ENCODE measurements at regions not wholly inside any gene's neighbourhood (a gene's known extent, or its start where the extent isn't known, plus 50 kb on each side); places are given as distances from the start of the nearest gene placed in this dataset.

DNA sequence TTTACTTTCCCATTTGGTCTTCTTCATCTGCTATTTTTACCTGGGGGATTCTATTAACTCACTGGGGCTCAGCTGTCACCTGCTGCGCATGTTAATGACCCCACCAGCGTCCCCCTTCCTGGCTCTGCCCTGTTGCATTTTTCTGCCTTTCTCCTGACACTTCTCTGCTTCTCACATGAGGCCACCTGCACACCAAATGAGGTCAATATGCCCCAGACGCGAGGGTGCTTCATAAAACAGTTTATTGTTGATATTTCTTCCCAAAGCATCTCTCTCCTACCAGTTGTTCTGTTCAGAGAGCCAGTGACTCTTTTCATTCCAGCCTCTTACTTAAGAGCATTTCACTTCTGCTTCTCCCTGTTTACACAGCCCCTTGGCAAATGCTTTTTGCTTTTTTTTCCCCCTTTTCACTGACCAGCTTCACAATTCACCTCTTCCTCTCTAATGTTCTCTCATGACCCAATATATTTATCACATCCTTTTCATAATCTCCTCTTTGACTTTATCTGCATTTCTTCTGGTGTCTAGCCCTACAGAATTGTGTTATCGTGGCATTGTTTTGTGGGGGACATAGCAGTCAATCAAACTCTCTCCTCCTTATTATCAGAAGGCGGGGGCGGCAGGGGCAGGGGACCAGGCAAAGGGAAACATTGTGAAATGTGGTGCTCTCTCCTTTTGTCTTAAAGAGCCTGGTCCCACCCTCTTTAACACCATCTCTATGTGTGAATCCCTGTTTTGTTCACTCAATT is 545.8 kb upstream of the CITED2 start:
- DNase-seq (ENCODE audit: low read depth) = no peak

DNA sequence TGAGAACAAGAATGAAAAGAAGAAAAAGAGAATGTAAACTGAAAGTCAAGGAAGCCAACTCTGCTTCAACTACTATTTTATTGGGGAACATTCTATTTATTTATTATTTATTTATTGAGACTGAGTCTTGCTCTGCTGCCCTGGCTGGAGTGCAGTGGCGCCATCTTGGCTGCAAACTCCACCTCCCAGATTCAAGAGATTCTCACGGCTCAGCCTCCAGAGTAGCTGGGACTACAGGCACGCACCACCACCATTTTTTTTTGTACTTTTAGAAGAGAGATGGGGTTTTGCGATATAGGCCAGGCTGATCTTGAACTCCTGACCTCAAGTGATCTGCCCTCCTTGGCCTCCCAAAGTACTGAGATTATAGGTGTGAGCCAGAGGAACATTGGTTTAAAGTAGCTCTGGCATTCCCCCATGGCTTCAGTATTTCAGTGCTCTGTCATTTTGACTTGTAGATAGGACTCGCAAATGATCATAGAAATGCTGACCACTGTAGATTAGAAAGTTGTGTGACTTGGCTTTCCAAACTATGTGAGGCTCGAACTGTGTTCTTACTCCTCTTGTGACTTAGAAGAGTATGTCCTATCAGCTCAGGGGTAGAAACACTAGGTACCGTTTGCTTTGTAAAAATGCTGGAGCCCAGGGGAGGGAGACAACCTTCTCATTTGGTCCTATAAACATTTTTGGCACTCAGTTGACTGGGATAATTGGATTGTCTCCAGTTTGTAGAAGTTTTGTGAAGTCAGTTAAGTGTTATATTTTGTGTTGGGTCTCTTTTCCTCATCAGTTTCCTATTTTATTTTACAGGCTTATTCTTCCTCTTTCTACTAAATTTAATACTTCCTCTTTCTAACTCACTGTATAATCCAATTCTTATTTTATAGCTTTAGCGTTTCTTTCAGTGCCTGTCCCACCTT is 544.9 kb upstream of the CITED2 start:
- no peak for DNase-seq (ENCODE audit: low read depth)

DNA sequence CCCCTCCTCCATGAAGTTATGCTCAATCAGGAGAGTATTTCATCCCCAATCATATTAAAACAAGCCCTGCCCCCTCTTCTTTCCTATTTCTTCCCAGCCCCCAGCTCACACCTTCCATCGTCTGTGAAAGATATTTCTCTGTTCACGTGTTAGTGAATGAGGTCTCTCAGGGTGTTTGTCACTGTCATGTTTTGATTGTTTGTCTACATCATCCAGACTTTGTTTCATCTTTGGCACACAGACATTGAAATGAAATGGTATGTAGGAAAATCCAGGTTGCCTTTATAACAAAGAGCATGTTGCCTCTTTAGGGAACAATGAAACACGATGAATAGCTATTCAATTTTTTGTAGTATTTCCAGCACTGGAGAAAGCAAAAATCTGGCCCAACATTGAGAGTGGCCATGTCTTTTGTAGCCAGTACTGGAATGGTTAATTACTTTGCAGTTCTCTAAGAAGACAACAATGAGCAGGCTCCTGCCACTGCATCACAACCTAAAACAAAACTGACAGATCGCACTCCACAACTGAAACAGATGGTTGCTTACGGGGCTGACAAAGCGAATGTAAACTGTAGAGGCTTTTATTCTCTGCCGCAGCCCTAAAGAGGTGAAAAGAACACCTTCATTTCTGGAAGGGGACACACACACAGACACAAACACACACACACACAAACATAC is 543.6 kb upstream of the CITED2 start:
- DNase-seq (ENCODE audit: low read depth) = no peak

DNA sequence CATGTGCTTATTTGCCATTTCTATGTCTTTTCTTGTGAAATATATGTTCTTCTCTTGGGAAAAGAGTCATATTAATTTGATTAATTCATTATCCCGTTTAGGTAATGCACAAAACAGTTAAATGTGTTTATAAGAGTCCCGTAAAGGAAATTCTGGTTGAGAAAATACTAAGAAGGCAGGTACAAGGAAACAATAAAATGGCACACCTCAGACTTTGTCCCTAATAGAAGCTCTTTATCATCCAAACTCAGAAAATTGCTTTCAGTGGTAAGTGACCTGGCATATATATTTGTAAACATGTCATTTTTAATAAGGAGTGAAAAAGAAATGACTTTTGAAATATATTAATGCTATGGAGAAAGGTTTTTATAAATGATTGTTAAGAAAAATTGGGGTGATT is 540.5 kb upstream of the CITED2 start:
- no peak for DNase-seq (ENCODE audit: low read depth)

DNA sequence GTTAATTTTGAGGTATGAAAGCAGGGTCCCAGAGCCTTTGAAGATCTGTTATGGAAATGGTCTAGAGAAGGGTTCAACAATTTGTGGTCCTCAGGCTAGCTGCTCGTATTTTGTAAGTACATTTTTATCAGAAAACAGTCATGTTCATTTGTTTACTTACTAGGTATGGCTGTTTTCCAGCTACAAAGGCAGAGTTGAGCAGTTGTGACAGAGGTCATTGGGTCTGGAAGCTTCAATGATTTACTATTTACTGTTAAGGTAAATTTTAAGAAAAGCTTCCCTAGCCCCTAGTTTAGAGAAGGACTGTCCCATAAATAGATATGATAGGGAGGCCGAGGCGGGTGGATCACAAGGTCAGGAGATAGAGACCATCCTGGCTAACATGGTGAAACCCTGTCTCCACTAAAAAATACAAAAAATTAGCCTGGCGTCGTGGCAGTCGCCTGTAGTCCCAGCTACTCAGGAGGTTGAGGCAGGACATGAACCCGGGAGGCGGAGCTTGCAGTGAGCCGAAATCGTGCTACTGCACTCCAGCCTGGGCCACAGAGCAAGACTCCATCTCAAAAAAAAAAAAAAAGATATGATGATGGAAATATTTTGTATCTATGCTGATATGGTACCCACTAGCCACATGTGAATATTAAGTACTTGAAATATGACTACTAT is 538.4 kb upstream of the CITED2 start:
- no peak for DNase-seq (ENCODE audit: low read depth)

DNA sequence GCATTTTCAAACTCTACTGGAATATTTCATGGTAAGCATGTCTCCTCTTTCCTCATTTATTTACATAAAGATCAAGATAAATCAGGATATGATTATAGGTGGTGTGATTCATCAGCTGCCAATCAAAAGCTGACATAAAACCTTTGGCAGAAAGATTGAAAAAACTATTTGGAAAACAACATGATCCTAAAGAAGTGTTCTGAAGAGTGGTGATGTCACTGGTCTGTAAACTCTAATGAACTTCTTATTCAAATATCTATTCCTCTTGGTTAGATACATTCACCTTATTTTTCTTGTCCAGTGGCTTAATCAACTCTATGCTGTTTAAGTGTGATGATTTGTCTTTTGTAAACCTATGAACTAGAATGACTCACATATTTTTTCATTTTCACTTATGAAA is 535.5 kb upstream of the CITED2 start:
- no peak for DNase-seq (ENCODE audit: low read depth)

DNA sequence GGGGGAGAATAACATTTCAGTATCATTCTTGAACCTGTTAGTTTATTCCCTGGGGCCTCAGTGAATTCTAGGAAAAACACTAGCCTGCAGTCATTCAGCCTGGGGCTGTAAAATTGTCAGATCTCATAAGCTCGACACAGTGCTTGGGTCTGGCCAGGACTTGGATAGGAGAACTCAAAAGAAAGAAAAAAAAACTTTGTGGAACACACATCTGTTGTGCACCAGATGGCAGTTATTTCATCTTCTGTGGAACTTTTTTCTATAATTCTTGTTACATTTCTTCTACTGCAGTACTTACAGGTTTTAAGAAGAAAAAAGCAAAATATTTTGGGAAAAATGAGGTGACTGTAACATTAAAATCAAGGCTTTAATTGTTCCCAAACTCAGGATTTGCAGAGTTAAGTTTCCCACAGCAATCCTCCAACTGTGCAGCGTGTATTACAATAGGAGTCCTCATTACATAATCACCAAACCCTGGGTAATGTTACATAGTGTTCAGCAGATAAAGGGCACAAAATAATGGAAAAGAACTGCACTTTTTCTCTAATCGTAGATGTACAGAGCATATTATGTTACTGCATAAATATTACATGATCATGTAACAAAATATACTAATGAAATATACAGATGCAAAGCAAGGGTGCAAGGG is 531.1 kb upstream of the CITED2 start:
- DNase-seq (ENCODE audit: low read depth) = no peak

DNA sequence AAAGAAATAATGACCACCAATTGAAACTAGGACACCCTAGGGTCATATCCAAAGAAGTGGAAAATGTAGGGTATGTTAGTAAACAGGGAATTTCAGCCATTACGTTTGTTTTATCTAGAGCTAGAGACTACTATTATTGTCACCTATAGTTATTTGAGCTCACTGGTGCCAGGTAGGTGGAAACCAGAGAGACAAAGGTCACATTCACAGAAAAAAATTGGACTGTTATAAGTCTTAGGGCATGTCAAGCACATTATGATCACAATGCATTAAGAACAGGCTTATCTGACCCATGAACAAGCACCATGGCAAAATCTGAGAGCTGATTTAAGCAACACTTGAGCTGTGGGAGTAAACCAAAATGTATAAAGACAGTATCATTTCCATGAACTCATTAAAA is 530.1 kb upstream of the CITED2 start:
- no peak for DNase-seq (ENCODE audit: low read depth)

DNA sequence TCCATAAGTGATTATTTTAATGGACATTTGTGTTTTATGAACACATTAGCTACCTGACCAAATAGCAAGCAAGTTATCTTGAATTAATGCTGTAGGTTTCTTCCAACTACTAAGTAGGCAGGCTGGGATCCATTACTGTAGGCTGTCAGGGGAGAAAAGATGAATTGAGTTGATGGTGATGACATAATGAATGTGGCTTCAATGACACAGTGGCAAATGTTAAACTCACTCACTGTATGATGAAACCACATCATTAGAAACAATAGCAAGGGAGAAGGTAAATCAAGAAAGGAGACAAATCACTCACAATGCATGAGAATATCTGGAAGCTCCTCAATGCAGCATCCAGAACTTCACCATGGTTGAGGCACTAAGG is 529.7 kb upstream of the CITED2 start:
- DNase-seq (ENCODE audit: low read depth) = no peak

DNA sequence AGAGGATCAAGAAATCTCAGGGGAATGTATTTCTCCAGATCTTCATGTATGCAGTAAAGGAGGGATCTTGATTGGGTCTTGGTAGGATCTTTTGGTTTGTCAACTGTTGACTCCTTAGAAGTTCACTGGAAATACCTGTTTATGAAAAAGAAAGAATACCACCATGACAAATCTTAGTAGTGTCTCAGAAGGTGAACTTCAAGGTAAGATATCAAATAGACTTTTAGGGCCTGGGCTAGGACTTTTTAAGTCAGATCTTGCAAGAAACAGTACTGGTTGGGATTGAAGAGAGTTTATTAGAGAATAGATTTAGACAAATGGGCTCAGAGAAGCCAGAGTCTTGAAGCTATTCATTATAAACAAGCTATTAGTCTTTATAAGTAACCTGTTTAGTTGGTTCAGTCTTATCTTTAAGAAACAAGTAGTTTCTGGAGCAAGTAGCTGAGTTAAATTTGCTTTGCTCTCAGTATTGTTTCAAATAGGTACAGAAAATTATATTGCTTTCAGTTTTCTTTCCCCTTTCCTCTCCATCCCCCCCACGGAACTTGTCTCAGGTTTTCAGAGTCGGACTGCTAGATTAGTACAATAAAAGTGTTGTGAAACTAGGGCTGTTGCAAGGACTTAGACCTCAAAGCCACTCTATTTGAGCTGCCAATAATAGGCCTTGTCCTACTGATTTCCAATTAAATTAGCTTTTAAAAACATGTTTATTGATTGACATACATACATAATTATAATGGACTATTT is 529.1 kb upstream of the CITED2 start:
- DNase-seq (ENCODE audit: low read depth) = no peak

DNA sequence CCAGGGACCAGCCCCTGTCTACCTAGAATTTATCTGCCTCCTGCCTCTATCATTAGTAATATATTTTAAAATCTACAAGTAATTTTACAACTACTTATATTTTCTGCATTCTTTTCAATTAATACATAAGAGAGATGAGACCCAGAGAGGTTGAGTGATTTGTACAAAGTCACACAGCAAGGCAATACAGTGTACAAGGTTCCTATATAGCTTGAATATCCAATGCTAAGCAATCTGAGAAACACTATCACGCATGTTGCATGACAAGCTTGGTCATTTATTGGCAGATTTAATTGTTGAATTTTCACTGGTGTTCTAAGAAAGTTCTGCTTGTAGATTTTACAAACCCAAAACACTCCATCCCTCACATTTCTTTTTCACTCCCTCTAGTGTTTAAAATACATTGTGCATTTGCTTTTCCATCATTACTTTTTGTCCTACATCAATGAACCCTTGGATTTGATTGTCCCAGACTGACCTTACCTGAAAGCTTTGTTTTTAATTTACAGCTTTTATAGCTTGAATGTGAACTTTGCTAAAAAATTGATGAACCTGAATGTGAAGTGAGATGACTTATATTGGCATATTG is 520.9 kb upstream of the CITED2 start:
- DNase-seq (ENCODE audit: low read depth) = no peak

DNA sequence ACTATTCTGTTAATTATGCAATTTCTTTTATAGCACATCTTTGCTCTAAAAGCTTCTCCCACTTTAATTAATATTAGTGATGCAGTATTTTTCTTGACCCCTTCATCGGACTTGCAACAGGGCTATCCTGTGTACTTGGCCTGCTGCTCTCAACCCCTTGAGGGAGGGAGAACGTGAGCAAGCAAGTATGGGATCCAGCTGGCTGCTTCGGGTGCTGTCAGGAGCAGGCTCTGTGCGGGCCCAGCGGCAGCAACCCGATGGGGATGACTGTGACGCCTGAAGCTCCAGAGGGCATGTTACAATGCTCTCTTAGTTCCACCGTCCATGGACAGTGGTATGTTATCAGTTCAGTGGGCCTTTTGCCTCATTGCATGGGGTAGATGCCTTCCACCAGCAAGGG is 519.8 kb upstream of the CITED2 start:
- DNase-seq (ENCODE audit: low read depth) = no peak

DNA sequence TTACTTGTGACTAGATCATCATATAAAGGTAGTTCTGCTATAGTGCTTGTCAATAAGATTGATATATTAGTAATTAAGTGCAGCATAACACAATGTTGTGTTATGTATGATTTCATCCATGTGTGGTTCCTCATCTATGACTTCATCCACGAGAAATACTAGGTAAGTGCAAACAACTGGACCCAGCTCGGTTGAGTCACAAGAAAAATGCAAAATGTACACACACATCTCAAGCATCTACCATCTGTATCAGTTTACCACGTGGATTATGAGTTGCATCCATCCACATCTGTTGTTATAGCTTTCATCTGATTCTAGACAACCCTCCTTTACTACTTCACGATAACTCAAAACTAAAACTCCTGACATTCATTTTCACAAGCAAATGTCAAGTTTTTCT is 517.0 kb upstream of the CITED2 start:
- no peak for DNase-seq (ENCODE audit: low read depth)

DNA sequence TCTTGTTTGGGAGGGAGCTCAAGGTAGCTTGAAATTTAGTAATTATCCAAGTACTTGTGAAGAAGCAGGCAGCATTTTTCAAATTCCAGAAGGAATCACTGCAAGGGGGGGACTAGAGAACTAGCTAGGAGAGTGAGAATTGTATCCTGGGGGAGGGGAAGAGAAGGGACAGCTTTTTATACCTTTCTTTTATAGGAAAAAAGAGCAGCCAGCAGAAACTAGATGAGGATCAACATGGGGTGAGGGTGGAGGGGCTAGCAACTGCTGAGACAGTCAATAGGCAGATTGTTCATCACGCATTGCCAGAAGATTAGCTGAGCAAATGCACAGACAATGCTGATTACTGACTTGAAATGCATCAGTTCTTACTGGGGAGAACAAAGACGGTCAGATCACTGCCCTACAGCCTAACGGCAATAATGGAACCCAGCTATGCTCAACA is 514.3 kb upstream of the CITED2 start:
- DNase-seq (ENCODE audit: low read depth) = no peak

DNA sequence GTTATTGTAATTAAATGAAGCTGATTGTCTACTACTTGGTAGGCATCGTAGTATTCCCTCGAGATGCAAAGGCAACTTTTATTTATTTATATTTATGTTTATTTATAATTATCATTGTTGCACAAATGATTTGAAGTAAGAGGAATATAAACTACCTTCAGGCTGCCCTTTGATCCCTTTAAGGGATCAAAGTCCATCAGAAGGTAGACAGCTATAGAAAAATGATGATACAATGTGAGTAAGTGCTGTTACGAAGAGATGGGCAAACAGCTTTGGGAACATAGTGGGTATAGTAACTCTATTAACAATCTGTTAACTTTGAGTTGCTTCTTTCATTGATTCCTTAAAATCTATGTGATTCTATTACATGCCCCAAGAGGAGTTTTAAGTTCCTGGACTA is 512.8 kb upstream of the CITED2 start:
- DNase-seq (ENCODE audit: low read depth) = no peak

DNA sequence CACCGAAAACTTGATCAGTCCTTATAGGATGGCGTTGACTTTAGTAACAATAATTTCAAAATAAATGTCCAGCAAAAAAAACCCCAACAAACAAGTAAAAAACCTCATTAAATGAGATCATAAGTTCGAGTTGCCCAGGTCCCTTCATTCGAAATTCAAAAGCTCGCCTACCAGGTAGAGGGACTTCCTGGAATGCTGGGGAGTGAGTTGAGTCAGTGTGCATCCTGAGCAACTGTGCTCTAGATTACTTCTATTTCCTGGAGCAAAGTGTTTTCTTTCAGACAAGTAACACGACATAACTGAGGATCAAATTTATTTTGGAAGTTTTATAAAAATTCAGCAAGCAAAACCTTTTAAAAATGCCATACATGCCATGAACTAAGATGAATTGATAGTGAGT is 511.9 kb upstream of the CITED2 start:
- DNase-seq (ENCODE audit: low read depth) = no peak

DNA sequence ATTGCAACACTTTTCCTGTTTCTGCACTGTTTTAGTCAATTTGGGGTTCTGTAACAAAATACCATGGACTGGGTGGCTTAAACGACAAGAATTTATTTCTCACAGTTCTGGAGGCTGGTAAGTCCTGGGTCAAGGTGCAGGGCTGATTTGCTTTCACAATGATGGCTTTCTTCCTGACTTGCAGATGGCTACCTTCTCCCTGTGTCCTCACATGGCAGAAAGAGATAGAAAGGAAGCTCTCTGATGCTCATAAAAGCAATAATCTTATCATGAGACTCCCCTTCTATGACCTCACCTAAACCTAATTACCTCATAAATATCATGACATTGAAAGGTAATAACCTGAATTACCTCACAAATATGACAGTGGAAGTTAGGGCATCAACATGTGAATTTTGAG is 511.5 kb upstream of the CITED2 start:
- no peak for DNase-seq (ENCODE audit: low read depth)

DNA sequence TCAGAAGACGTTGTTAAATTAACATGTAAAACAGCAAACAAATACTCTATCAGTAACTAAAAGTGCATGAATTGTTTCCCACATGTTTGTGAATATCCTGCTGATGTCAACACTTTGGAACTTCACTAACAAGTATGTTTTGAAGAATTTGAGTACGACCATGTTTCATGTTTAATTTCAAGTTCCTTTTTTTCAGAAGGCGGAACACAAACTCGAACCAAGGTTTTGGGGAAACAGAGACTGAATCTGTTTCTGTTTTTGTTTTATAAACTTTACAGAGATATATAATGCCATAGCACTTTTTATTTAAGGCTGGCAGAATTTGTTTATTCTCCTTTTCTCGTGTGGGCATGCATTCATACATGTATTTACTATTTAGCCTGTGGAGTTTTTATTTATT is 509.3 kb upstream of the CITED2 start:
- DNase-seq (ENCODE audit: low read depth) = no peak

DNA sequence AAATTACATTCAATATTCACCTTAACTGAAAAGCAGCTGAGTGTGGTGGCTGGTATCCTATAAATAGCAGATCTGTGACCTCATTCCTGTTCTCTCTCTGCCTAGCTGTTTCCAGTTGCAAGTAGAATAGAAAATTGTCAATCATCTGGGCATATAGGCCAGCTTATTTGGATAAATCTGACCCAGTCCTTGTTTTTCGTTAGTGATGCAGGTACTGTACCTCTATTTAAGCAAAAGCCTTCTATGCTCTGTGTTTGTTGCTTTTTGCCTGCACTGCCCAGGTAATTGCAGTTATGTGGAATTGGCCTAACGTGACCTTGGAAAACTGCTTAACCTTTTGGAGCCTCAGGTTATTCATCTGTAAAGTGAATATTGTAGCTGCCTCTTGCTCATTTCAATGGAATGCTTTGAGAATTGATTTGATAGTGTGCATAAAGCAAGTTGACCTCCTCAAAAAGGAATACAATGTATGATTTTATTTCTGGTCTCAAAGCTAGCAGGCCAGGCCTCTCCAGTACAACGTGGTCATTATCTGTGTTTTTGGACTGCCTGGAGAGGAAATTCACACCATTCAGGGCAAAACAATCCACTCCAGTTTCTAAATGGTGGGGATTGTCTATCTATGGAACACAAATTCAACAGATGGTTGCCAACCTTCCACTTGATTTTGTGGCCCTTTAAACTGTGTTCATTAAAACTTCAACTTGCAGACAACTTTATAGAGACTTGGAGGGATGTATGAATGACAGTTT is 508.7 kb upstream of the CITED2 start:
- no peak for DNase-seq (ENCODE audit: low read depth)

DNA sequence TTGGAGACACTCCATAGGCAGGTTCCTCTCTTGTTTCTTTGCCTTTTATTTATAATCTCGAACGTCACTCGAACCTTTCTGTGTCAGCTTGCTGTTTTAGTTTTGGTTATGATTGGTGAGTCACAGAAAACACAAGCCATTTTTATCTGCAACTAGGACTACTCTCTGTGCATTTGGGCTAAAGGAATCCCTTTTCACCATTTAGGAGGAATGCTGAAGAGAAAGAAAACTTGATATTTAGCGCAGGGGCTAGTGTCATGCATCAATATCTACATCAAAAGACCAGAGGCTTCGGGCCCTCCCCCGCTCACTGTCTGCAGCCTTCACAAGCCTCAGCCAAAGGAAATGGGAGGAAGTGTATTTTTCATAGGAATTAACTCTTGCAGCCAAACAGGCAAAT is 507.8 kb upstream of the CITED2 start:
- DNase-seq (ENCODE audit: low read depth) = no peak
